Stimulated activated CD4-positive, alpha-beta T cell treated with anti-CD3 and anti-CD28 coated beads, Interleukin-4, amount 100 ng/mL, for 48 hours (primary cell): ENCODE measurements at regions not wholly inside any gene's neighbourhood (a gene's known extent, or its start where the extent isn't known, plus 50 kb on each side); places are given as distances from the start of the nearest gene placed in this dataset.

Experiments used
- DNase-seq, 2 donors: peaks; one replicate each; pipeline ENCODE4 v3.0.0-alpha.2; 2020; ENCODE audit warnings: low read depth in 2 of 2

DNA sequence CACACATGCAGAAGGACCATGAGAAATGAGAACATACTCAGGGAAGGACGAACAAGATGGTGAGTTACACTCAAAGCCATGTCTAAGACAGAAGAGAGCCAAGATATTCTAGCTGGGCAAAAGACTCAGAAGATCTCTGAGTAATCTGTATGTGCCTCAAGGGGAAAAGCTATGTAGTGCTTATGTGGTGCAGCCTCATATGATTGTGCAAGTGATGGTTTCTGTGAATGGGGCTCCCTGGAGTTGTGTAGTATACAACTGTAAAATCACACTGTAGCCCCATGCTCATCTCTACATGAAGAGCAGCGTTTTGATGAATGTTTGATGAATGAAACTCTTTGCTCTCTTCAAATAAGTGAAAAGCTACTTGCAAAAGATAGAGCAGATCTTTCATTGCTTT lies 57.5 kb downstream of the OSR1 start:
- no peak for DNase-seq

DNA sequence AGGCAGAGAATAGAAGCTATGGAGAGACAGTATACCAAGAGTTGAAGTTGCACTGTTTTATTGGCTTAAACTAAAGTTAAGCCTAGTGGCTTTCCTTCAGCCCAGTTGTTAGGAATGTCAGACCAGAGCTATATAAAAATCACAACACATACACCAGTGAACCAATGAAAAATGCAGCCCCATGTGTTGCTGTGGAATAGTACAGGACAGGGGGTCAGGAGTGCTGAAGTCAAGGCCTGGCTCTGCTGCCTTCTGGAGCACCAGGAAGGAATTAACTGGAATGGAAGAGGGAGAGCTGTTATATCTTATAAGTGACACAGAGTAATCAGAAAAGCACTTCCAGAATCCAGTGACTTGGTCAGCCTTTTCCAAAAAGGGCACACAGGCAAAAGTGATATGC lies 58.9 kb downstream of the OSR1 start:
- no peak for DNase-seq

DNA sequence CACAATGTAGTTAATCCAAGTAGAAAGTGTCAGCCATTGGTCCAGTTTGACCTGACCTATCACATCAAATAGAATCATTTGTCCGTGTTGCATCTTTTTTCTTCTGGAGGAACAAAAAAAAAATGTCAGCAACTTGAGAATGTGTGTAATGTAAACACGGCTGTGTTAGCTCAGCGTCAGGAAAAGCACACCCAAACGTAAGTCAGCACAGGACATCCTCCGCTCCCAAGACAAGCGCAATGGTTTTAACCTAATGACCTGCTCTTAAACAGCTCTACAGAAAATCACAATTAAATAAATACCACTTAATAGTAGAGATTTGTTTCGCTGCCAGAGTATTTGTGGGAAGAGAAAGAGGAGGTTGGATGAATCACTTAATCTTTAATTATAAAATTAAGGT lies 59.4 kb downstream of the OSR1 start:
- DNase-seq: no peak

DNA sequence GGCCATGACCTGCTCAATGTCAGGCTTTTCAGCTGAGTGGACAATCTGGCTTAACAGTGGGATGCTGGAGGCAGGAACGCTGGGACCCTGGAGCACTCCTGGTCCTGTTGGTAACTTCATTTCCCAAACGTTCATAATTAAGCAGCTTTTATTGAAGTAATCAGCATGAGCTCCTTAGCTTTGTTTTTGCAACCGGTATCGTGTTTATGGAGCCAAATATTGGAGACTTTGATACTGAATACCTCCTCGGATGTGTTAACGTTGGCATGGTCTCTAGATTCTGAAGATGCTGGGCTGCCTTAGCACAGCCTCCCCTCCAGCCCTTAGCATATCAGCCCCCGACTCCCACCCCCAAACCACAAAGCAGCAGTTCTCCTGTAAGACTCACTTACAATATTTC lies 60.7 kb downstream of the OSR1 start:
- DNase-seq: no peak

DNA sequence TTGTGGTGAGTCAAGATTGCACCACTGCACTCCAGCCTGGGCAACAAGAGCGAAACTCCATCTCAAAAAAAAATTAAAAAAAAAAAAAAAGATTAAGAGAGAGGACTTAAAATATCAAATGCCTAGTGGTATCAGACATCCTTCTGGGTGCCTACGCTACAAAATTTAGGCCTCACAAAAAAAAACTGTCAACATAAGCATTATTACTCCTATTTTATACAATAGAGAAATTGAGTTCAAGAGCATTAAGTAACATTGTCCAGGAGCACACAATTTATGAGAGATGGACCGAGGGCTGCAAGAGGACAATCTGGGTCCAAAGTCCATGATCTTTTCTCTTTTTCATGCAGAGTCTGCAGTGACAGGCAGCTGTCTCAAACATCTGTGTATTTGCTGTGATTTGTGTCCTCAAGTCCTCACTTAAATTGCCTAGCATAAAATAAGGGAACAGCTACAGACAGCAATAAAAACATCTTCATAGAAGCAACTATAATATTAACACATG lies 62.4 kb downstream of the OSR1 start:
- no peak for DNase-seq

DNA sequence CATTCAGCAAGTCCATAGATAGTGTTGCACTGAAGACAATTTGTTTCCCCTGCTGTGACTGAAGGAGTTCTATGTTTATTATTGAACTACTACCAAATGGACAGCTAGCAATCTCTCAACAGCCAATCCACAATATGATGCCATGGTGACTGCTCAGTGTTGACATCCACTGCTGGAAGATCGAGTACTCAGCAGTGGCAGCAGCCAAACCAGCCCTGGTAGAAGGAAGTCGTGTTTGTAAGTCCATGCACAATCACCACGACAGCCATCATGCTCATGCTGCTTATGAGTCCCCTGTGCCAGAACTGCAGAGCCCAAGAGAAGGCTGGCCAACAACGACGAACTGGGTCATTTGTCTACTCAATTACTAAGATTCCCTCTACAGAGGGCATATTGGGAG lies 66.4 kb downstream of the OSR1 start:
- no peak for DNase-seq

DNA sequence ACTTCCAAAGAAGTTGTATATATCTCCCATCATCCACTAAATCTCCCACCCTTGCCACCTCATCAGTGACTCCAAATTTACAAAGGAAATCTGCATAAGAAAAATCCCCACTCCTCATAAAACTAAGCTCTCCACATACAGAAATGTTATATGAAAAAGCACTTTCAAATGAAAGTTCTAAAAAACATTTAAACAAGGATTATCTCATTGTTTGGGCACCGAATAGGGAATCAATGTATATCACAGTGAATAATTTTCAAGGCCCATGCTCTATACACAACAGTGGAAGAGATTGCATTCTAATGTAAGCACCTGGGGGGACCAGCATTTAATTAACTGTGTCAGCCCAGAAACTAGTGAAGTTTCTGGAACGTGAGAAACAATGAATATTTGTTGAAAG lies 70.1 kb downstream of the OSR1 start:
- no peak for DNase-seq

DNA sequence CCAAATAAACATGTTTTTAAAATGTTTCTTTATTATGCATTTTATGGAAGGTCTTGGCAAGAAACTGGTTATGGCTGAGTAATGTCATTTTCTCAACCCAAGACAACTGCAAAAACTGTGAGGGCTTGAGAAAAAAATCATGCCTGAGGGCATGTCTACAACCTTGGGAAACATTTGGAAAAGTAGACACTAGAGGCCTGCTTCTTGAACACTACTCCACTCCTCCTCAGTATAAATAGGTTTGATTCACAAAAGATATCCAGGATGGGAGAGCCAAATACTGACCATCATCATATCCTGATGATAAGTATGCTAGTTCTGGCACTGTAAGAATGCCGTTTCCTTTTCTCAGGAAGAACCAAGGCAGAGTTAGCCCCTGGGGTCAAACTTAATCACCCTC lies 71.1 kb downstream of the OSR1 start:
- no peak for DNase-seq

DNA sequence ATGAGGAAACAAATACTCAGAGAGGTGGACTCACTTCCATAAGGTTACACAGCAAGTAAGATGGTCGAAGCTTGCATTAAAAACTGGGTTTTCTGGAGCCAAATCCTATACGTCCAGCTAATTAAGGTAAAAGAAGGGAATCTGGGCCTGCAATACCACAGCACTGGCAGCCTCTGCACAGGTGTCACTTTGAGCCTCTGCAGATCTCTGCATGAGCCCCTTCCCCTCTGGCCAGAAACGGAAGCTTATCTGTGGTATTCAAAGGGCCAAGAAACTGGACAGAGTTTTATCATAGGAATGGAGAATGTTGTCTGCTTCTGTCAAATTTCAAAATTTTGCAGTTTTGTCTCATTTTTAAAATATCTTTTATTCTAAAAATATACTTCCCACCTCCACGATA lies 76.1 kb downstream of the OSR1 start:
- DNase-seq: no peak

DNA sequence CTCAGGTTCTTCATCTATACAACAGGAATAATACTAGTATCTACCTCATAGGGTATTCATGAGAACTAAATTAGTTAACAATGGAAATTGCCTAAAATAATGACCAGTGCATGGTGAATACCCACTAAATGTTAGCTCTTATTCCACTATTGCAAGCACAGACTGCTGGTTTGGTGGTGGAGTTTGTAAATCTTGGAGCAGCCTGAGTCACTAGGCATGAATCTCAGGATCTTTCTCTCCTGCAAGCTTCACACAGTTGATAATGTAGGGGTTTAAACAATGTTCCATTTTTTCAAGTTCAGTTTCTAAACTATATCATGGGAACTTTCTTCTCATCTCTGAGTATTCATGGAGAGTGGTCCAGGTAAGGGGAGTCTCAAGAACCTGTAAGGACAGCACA lies 84.0 kb downstream of the OSR1 start:
- no peak for DNase-seq

DNA sequence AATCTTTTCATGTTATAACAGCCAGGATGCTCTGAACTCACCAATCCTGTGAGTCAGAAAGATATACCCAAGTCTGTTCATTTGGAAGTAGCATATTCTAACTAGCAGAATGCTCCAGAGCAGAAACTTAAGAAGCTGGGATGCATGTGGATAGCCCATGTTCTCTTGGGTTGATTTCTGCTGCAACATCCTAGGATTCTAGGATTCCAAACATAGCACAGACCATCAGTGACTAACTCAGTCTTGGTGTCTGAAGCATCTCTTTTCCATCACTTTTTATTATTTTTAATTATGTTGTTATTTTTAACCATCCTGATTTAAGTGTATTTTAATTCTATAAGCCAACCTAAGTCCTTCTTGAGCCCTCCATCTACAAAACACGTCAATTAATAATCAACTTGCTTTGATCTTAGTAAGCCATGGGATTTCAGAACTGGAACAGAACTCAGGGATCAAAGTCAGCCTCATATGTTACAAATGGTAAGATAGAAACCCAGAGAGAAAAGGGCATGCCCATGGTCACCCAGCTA lies 85.4 kb downstream of the OSR1 start:
- DNase-seq: no peak

DNA sequence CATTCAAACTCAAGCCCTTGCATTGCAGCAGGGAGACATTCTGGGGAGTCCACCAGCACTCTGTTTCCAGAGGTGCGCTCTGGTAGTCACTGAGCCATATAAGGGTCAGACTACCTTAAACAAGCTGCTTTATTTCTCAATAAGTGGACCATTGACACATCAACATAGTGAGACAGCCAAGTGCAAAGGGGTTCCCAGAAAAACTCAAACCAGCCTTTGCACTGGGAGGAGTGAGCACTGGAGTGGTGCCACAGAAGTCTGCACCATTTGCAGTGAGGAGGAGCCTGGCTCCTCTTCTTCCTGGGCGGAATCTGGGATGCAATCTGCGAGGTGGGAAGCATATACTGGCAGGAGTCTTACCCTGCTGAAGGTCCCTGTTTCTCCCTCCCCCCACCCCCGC lies 86.4 kb downstream of the OSR1 start:
- DNase-seq: no peak

DNA sequence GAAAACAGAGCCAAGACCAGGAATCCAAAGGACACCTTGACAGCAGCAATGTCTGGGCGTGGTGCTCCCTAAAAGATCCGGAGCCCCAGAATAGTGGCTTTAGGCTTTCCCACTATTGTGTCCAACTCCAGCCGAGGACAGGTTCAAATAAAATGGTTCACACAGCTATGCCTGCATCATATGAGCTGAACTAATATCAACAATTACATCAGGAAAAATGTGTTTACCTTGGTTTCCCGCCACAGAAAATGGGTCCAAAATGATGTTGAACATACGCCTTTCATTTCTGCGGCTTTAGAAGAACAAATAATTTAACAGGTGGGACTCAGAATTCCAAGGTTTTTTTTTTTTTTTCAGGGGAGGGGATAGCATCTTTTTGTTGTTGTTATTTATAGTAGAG lies 93.6 kb downstream of the OSR1 start:
- no peak for DNase-seq

DNA sequence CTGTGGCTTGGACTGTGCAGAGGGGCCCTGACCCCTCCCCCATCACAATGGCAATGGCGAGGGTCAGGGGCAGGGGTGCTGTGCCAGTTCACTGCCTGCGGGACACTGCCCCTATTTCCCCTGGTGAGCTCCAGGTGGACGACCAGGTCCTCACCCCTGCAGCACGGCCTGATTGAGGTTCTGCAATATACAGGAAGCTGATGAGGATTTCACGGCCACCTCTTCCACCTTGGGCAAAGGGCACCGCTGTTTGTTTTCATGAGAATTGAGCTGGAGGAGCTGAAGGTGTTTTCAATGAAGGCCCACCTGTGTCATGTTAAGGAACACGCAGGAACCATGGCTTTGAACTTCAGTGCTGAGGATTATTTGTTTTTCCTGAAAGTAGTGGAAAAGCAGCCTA lies 96.3 kb downstream of the OSR1 start:
- DNase-seq: no peak

DNA sequence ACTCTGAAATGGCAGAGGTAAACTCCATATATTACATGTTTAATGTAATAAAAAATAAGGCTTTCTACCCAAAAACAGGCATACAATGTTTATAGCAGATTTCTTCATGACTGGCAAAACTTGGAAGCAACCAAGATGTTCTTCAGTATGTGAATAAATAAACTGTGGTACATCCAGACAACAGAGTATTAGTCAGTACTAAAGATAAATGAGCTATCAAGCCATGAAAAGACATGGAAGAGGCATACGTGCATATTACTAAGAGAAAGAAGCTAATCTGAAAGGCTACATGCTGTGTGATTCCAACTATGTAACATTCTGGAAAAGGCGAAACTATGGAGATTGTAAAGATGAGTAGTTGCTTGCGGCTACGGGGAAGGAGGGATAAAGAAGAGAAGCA lies 97.4 kb downstream of the OSR1 start:
- DNase-seq: no peak

DNA sequence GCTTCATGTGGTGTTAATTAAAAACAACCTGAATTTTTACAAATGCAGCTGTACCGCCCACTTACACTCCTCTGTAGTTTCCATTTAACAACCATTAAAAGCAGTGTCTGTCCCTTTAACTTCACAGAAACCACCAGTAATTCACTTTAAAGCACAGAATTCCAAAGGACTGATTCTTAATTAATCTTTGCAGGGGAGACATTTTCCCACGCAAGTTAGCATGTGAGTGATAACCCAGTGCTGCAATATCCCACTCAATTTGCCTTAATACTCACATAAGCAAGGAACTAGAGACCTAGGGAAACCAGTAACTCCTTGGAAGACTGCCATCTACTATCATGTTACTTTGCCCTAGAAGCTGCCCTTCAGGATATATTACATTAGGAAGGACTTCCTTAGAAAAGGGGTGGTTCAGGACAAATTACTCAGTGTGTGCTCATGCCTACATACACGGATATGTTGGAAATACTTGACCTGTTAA lies 102.3 kb downstream of the OSR1 start:
- no peak for DNase-seq

DNA sequence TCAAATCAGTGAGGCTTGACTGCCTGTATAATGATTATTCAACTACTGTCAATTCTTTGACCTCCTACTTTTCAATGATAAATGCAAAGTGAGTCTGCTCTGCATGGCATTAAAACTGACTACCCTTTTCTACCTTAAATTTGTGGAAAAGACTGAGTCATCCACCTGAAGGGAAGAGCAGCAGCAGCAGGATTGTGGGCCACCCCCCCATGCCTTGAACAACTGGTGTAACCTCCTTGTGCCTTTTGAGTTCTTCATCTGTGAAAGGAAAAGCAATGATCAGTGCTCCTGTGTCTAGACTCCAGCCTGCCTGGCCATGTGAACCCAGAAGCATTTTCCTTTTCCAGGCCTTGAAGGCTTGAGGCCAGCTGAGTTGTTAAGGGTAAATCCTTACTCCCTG lies 102.9 kb downstream of the OSR1 start:
- no peak for DNase-seq

DNA sequence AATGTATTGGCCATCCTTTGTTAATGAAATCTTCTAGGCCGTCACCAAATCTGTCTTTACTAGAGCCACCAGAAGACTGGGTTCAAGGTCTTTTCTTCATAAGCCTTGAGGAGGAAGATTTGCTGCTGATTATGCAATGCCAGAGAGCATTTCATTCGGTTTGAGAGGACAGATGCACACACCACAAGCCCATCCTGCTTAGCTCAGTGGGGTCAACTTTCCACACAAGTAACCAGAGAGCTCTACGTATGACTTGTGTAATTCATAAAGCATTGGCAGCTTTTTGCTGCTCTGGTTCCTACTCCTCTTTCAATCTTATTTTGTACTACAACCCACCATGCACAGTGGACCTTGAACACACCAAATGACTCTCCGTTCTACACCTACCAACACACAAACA lies 106.9 kb downstream of the OSR1 start:
- DNase-seq: no peak

DNA sequence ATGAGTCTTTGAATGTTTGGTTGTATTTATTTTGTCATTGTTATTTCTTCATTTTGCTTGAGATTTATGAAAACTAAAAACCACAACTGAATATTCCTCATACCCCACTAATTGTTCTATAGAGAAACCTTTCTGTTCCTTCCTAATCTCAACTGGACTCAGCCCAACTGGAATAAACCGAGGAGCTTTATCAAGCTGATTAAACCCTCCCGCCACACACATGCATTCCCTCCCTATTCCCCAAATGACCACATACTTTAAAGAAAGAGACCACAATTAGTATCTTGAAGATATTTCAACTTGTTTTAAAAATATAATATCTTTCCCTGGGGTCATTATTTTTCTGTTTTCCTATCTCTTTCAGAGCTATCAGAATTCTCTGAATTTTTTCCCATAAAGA lies 107.5 kb downstream of the OSR1 start:
- no peak for DNase-seq

DNA sequence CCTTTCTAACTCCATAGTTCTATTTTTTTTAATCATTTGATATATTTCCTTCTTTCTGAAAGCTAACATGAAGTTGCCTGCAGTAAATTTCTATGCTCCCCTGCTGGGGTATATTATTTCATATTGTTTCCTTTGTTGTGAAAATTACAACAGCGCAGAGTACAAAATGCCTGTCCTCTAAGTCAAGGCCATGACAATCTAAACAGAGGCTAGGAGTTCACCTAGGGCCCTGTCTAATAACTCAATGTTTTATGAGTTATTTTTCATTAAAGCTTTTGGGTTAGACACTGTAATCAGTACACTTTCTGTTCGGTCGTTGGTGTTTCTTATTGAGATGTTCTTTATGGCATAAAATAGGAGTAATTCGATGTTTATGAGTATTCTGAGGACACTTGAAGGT lies 111.2 kb downstream of the OSR1 start:
- DNase-seq: no peak

DNA sequence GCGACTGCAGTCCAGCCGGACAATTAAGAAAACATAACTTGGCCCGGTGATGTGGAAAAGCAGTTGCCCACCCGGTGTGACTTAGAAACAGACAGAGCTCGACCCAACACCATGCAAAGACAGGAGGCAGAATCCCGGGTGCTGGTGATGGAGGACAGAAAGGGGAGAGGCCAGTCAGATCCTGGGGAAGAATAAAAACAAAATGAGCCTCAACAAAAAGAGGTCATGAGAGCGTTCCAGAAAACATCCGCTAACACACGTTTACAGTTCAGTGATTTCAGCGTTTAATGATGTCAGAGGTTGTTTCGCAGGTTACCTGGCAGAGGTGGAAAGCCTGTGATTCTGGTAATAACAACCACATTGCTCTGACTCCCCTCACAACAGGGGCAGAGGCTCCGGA lies 111.9 kb downstream of the OSR1 start:
- DNase-seq: no peak

DNA sequence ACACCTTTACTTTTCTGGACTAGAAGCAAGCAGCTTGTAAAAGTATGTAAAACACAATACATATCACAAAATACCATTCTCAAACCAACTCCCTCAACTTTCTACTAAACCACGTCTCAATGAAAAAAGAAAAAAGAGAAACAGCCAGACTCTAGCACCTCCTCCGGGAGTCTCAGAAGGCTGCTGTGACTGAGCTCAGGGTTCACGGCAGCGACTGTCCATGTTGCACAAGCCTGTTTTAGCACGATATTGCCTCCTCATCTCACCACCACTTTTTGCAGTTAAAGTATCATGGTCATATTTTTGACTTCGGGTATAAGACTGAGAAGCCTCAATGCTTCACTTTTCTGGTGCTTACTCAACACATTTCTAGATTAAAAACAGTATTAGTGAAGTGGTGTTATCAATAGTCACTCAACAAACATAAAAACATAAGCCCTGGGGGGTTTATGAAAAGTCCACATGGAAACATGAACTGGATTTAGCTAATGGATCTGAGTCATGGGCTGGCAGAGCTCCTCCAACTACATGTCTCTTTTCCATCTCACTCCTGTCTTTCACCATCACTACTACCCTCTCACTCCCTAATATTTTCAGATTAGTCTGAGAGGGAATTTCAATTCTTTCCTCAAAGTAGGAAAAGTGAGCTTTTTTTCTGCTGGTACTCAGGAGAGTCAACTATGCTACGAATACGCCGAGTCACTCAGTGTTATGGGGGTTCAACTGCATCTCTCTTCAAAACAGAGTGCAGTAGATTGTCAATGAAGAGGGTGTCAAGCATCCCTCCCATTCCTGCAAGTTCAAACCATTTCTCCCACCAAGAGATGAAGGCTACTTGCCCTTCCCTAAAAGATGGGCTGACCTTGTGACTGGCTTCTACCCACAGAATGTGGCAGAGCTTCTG lies 113.7 kb downstream of the OSR1 start:
- no peak for DNase-seq

DNA sequence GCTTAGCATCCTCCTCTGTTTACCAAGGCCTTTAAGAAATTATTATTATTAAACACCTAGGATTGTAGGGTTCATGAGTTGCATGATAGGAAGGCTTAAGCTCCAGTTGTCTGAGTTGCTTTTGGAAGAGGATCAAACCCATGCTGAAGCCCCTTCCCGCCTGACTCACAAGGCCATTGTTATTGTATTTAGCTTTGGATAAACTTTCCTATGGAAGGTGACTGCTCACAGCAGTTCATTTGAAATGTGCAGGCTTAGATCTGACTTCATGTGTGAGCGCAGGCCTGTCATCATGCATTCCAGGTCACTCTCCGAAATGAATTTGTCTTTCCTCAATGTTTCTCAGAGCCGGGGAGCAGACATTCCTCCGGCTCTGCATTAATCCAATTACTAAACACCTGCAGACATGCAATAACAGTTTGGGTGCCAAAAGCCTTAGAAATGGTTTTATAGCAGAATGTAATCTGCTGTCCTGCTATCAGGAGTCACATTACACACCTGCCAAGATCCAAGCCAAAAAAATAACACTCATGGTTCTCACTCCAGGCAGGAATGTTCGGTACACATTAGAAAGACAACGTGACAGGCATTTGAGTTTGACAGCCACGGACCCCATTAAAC lies 119.9 kb downstream of the OSR1 start:
- DNase-seq: no peak
